Caco-2 (cell line): ENCODE measurements at regions not wholly inside any gene's neighbourhood (a gene's known extent, or its start where the extent isn't known, plus 50 kb on each side); places are given as distances from the start of the nearest gene placed in this dataset.

Experiments used
- BruUV-seq: library from RNA; stranded (reverse); fragments of 400-500 nt; replicated peaks from 2 replicates; lab custom pipeline; 2021; lab: Mats Ljungman, UMichigan
- CTCF ChIA-PET: fragments of 300-600 bp; sonication (Branson Sonifier 250); formaldehyde crosslinking; loops from one replicate; lab custom pipeline; 2022; ENCODE audit warnings: antibody characterized with exemption; lab: Charles Lee
- POLR2A ChIA-PET: fragments of 300-600 bp; sonication (Branson Sonifier 250); formaldehyde crosslinking; loops from one replicate; lab custom pipeline; 2022; ENCODE audit warnings: antibody characterized with exemption; lab: Charles Lee
- DNase-seq, 2 experiments: peaks; one replicate each; pipeline versions ENCODE4 v3.0.0 to v3.0.0-alpha.2; 2020 to 2022
- H3K27me3 ChIP-seq: replicated peaks from 2 replicates; pipeline ENCODE4 v1.6.0; 2011; ENCODE audit warnings: low read length; ENCODE audit not compliant: control insufficient read depth, insufficient read depth
- H3K36me3 ChIP-seq: 2 replicates; pipeline ENCODE4 v1.5.1; 2011; ENCODE audit warnings: low read length; ENCODE audit not compliant: control insufficient read depth, insufficient read depth
- H3K4me1 ChIP-seq: fragments of 250-450 bp; sonication (Bioruptor Pico); 2 replicates; pipeline ENCODE4 v1.5.1; 2020; ENCODE audit warnings: mild to moderate bottlenecking
- H3K4me3 ChIP-seq: 2 replicates; pipeline ENCODE4 v1.5.1; 2011; ENCODE audit warnings: low read depth, mild to moderate bottlenecking, control low read depth, low read length
- H3K9me3 ChIP-seq: fragments of 250-450 bp; sonication (Bioruptor Pico); 2 replicates; pipeline ENCODE4 v1.5.1; 2020; ENCODE audit warnings: mild to moderate bottlenecking, moderate library complexity
- H3K27ac Mint-ChIP-seq: one replicate; pipeline ENCODE4 v1.8.0; 2022; ENCODE audit warnings: mixed read lengths; ENCODE audit not compliant: unreplicated experiment
- H3K27me3 Mint-ChIP-seq: one replicate; pipeline ENCODE4 v1.8.0; 2022; ENCODE audit warnings: mixed read lengths; ENCODE audit not compliant: insufficient read depth, unreplicated experiment
- H3K36me3 Mint-ChIP-seq: one replicate; pipeline ENCODE4 v1.8.0; 2022; ENCODE audit warnings: mild to moderate bottlenecking, mixed read lengths; ENCODE audit not compliant: insufficient read depth, unreplicated experiment
- H3K4me1 Mint-ChIP-seq: one replicate; pipeline ENCODE4 v1.8.0; 2022; ENCODE audit warnings: low read depth, mixed read lengths; ENCODE audit not compliant: unreplicated experiment
- H3K4me3 Mint-ChIP-seq: one replicate; pipeline ENCODE4 v1.8.0; 2022; ENCODE audit warnings: mild to moderate bottlenecking, moderate library complexity, mixed read lengths; ENCODE audit not compliant: unreplicated experiment
- H3K9me3 Mint-ChIP-seq: one replicate; pipeline ENCODE4 v1.8.0; 2022; ENCODE audit warnings: mixed read lengths; ENCODE audit not compliant: unreplicated experiment
- intact Hi-C: fragments of 100-400 bp; cut with micrococcal nuclease; formaldehyde crosslinking; loops from one replicate; pipeline ENCODE4 v1.10.0; 2022; ENCODE audit not compliant: unreplicated experiment
- TF ChIP-seq, protein P1 (sequence below), 2 experiments: fragments of 200-600 bp in 1 of 2; IDR thresholded peaks; 1 replicate in 1 of 2; 2 replicates in 1 of 2; pipeline versions ENCODE4 v1.5.1 to v1.8.0; 2011 to 2022; ENCODE audit warnings: antibody characterized with exemption in 1 of 2, control low read depth in 1 of 2, inconsistent platforms in 1 of 2, low read depth in 1 of 2, low read length in 1 of 2, mild to moderate bottlenecking in 1 of 2, moderate library complexity in 1 of 2; ENCODE audit not compliant: insufficient read depth in 1 of 2, severe bottlenecking in 1 of 2, unreplicated experiment in 1 of 2

DNA sequence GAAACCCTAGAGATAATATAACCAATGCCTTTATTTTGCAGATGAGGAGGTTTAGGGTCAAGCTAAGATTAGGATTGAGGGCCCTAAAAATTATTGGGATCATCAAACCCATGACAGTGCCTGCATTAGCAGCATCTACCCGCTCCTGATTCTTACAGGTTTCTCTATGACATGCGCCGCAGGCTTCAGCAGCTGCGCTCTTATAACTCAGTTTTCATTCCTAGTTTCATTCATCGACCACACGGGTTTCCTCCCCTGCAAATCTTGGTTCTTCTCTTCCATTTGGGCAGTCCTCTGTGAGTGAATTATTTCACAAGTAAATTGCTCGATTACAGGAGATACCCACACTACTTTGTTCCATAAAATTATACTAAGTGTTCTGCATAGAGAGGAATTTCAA is 137.2 kb downstream of the SLC24A2 start:
- no peaks in the 10 kb centered on the region for H3K9me3 Mint-ChIP-seq
- peaks cover 9% of the 10 kb centered on the region for H3K27me3 Mint-ChIP-seq
- H3K27me3 ChIP-seq: no peaks in the 10 kb centered on the region
- no peak overlapping the region for H3K4me3 ChIP-seq
- no peaks in the 10 kb centered on the region for H3K4me1 ChIP-seq
- no peaks in the 10 kb centered on the region for H3K36me3 Mint-ChIP-seq
- H3K9me3 ChIP-seq: no peaks in the 10 kb centered on the region
- no peak overlapping the region for H3K4me3 Mint-ChIP-seq
- H3K27ac Mint-ChIP-seq: no peak overlapping the region
- ChIA-PET POLR2A (no interaction called here), CTCF (no interaction called here)
- H3K36me3 ChIP-seq: no peaks in the 10 kb centered on the region
- TF ChIP-seq, protein P1, sequence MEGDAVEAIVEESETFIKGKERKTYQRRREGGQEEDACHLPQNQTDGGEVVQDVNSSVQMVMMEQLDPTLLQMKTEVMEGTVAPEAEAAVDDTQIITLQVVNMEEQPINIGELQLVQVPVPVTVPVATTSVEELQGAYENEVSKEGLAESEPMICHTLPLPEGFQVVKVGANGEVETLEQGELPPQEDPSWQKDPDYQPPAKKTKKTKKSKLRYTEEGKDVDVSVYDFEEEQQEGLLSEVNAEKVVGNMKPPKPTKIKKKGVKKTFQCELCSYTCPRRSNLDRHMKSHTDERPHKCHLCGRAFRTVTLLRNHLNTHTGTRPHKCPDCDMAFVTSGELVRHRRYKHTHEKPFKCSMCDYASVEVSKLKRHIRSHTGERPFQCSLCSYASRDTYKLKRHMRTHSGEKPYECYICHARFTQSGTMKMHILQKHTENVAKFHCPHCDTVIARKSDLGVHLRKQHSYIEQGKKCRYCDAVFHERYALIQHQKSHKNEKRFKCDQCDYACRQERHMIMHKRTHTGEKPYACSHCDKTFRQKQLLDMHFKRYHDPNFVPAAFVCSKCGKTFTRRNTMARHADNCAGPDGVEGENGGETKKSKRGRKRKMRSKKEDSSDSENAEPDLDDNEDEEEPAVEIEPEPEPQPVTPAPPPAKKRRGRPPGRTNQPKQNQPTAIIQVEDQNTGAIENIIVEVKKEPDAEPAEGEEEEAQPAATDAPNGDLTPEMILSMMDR (IDR thresholded peaks at IDR 0.05; ENCODE audit: insufficient read depth in 1 of 2, low read depth in 1 of 2, low read length in 1 of 2, severe bottlenecking in 1 of 2, unreplicated experiment in 1 of 2): no peak
- intact Hi-C loops: no loop called here
- H3K4me1 Mint-ChIP-seq: no peaks in the 10 kb centered on the region
- no TSS peak for BruUV-seq
- DNase-seq: no peak

- DNase-seq: no peak
- ChIA-PET POLR2A (no interaction called here), CTCF (no interaction called here)
- BruUV-seq: no TSS peak
- Histone ChIP-seq H3K9me3 (no peaks in the 10 kb centered on the region), H3K4me1 (no peaks in the 10 kb centered on the region), H3K36me3 (no peaks in the 10 kb centered on the region), H3K4me3 (no peak overlapping the region), H3K27me3 (no peaks in the 10 kb centered on the region)
- Mint-ChIP-seq H3K4me3 (no peak overlapping the region), H3K9me3 (no peaks in the 10 kb centered on the region), H3K27me3 (peaks cover 7% of the 10 kb centered on the region), H3K4me1 (no peaks in the 10 kb centered on the region), H3K27ac (no peak overlapping the region), H3K36me3 (no peaks in the 10 kb centered on the region)
- intact Hi-C loops: no loop called here
- TF ChIP-seq, protein P1 (IDR thresholded peaks at IDR 0.05; ENCODE audit: insufficient read depth in 1 of 2, low read depth in 1 of 2, low read length in 1 of 2, severe bottlenecking in 1 of 2, unreplicated experiment in 1 of 2): no peak
Measured at GRCh38 chr9:19650312-19650711, 138.5 kb downstream of the SLC24A2 start.

- intact Hi-C loops: no loop called here
- peaks cover 7% of the 10 kb centered on the region for H3K27me3 Mint-ChIP-seq
- TF ChIP-seq, protein P1 (IDR thresholded peaks at IDR 0.05; ENCODE audit: insufficient read depth in 1 of 2, low read depth in 1 of 2, low read length in 1 of 2, severe bottlenecking in 1 of 2, unreplicated experiment in 1 of 2): no peak
- Histone ChIP-seq H3K36me3 (no peaks in the 10 kb centered on the region), H3K4me1 (no peaks in the 10 kb centered on the region), H3K27me3 (no peaks in the 10 kb centered on the region), H3K4me3 (no peak overlapping the region), H3K9me3 (no peaks in the 10 kb centered on the region)
- no peak overlapping the region for H3K4me3 Mint-ChIP-seq
- no peaks in the 10 kb centered on the region for H3K36me3 Mint-ChIP-seq
- CTCF ChIA-PET: no interaction called here
- BruUV-seq: no TSS peak
- no peaks in the 10 kb centered on the region for H3K4me1 Mint-ChIP-seq
- POLR2A ChIA-PET: no interaction called here
- H3K9me3 Mint-ChIP-seq: no peaks in the 10 kb centered on the region
- DNase-seq: no peak
- H3K27ac Mint-ChIP-seq: no peak overlapping the region
Measured at GRCh38 chr9:19649336-19650041, 139.3 kb downstream of the SLC24A2 start.
